GM18868 (cell line): ENCODE measurements at regions not wholly inside any gene's neighbourhood (a gene's known extent, or its start where the extent isn't known, plus 50 kb on each side); places are given as distances from the start of the nearest gene placed in this dataset.

ENCODE experiments used
- ATAC-seq: cut with Tn5 transposase; IDR thresholded peaks from one replicate; pipeline ENCODE4 v1.9.1; 2021; ENCODE audit warnings: mild to moderate bottlenecking, moderate library complexity; ENCODE audit not compliant: unreplicated experiment

DNA sequence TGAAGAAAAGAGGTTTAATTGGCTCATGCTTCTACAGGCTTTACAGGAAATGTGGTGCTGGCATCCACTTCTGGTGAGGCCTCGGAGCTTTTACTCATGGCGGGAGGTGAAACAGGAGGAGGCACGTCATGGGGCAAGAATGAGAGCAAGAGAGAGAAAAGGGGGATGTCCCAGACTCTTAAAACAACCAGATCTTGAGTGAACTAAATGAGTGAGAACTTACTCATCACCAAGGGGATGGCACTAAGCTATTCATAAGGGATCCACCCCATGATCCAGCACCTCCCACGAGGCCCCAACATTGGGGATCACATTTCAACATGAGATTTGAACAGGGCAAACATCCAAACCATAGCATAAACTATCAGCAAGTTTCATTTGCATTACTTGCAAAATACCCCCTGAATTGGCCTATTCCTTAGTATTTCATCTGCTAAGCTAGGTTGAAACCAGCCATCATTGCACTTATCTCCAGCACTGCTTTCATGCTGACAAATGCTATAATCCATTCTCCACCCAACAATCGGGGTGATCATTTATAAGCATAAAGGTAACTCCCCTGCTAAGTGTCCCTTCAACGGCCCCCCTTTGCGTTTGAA, 179.0 kb downstream of the NOC3L start:
- no peak for ATAC-seq

DNA sequence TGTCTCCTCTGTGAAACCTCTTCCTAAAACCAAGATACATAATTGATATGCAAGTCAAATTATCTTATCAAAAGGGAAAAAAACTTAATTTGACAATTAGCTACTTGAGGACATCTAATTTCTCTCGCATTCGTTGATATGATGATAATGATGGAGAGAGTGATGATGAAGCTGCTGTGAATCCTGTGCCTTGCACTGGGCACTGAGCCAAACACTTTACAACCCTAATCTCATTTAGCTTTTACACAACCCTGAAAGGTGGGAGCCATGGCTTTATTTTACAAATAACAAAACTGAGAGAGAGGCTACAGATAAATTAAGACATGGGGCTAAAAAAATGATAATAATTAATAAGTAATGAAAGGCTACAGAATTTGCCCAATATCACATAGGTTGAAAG, 176.0 kb downstream of the NOC3L start:
- ATAC-seq = no peak

DNA sequence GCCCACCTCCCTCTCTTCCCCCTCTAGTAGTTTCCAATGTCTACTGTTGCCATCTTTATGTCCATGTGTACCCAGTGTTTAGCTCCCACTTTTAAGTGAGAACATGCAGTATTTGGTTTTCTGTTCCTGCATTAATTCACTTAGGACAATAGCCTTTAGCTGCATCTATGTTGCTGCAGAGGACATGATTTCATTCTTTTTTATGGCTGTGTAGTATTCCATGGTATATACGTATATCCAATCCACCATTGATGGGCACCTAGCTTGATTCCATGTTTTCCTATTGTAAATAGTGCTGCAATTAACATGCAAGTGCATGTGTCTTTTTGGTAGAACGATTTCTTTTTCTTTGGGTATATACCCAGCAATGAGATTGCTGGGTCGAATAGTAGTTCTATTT, 170.4 kb downstream of the NOC3L start:
- no peak for ATAC-seq

DNA sequence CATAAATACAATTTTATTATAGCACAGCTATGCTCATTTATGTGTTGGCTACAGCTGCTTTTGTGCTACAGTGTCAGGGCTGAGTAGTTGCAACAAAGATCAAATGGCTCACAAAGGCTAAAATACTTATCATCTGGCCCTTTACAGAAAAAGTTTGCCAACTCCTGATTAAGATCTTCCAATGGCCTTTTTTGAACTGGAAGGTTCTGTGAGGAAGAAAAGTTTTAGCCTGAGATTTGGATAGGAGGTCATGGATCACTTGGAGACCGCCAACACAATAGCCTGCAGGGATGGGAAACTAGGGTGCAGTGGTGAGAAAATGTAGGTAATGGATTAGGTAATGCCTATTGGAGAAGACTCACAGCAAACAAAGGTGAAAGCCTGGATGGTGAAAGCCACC, 169.8 kb downstream of the NOC3L start:
- no peak for ATAC-seq

DNA sequence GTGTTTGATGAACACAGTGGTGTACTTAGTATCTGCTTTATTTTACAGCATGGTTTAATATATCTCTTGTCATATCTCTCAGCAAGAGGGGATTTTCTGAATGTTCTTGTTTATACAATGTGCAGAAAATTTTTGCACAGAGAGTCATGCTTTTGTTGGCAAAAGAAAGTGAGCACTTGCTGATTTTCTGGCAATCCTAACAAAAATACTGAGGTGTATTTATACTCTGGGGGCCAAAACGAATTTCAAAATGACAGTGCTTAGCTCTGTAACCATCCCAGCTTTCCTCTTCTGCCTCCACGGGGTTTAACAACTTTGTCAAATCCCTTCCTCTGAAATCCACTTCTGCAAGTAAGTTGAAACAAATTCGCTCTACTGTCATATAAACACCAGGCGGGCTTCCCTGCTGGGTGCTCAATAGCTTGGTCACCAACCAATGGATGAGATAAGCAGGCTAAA, 169.2 kb downstream of the NOC3L start:
- ATAC-seq = no peak

DNA sequence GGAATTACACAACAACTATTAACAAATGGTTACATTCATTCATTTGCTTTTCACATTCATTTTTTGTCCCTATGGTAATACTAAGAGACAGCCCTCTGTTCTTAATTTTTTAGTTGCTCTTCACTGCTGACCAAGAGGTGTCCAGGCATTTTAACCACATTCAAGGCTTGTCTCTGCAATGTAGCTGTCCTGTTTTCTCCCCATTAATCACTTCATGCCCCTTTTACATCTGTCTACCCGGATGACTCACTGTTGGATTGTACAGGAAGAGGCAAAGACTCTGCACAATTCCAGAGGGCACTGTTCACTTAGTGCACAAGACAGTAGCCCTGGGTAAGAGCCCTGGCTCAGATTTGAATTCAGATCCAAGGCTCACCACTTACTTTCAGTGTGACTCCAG, 168.5 kb downstream of the NOC3L start:
- ATAC-seq = no peak

DNA sequence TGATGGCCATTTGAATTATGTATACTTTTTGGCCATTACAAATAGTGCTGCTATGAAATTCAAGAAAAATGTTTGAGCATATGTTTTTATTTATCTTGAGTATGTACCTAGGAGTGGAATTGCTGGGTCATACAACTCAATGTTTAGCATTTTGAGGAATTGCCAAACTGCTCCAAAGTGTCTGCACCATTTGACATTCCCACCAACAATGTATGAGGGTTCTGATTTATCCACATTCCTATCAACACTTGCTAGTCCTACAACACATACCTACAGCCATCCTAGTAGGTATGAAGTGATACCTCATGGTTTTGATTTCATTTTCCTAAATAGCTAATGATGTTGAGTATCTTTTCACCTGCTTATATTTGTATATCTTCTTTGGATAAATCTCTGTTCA, 165.5 kb downstream of the NOC3L start:
- no peak for ATAC-seq

DNA sequence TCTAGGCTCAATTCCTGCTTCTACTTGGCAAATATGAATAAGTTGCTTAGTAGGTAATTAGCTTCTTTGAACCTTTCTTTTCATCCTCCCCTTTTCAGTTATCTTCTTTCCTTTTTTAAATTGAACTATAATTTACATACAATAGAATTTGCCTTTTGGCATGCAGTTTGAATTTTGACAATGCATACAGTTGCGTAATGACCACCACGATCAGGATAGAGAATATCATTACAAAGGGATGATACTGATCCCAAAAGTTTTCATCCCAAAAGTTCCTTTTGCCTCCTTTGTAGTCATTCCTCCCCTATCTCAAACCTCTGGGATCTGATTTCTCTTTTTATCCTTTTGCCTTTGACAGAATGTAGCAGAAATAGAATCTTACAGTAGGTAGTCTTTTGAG, 164.4 kb downstream of the NOC3L start:
- ATAC-seq = no peak

DNA sequence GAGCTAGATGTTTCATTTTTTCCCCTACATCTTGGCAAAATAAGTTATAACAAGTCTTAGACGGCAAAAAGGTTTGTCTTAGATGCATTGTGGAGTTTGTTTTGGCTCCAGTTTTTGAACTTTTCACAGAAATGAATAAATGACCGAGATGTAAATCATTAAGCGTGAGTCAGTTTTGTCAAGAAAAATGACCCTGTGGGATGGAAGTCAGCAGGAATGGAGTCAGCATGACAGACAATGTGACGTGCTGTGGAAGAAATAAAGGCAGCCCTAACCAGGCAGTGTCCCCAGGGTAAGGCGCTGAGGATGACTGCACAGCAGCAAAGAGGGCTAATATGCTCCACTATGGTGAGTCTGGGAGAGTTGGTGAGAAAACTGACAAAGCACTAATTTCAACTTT, 163.2 kb downstream of the NOC3L start:
- ATAC-seq = no peak

DNA sequence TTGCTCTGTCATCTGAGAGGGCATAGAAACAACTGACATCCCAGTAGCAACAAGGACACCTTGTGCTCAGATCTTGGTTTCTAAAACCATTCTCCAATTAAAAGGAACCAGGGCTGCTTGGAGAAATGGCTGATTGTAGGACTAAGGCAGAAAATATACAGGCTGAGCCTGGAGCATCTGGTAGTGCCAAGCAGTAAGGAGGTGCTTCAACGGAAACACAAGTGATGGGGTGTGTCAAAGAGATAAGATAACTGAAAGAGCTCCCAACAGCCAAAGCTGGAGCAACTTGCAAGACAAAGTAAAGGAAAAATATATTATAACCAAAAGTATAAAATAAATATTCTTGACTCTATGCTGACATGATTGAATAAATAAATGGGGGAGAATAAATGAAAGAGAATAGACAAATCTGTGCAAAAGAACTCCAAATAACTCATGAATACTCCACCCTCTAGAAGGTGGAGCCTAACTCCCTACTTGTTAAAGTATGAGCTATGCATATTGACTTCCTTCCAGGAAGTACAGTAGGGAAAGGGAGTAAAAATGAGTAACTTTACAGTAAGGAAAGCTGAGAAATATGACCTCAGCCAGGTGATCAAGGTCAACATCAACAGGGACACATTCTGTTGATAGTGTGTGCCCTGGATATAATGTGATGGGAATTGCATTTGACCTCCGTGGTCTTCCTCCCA, 162.4 kb downstream of the NOC3L start:
- ATAC-seq = no peak

DNA sequence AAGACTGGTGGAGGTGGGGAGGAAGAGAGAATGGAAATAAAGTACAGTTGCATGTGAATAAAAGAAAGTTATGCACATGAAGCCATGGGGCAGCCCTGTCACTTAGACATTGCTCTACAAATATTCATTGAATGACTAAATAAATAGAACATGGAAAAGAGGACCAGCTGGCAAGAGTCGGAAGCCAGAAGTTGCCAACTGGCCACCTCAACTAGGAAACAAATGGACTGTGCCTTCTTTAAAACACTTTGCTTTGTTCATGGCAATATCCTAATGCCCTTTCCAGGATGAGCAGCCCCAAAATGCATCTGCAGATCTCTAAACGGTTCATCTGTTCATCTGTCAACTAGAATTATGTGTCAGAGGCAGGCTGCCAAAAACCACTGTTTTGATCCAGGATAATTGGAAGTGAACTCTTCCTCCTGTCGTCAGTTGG, 157.3 kb downstream of the NOC3L start:
- ATAC-seq = no peak

DNA sequence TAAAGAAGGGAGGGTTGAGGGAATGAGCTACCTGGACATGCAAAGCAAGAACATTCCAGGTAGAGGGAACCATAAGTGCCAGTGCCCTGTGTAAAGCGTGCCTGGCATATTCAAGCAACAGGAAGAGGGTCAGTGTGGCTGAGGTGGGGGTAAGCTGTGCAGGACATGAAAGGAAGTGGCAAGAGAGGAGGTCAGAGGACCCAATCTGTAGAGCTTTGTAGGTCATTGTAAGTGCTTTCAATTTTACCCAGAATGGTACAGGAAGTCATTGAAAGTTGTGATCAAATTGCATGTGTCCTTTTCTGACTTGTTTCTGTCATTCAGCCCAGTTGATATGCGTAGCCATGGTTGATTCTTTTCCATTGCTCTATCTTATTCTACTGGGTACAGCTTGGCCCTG, 156.6 kb downstream of the NOC3L start:
- no peak for ATAC-seq

DNA sequence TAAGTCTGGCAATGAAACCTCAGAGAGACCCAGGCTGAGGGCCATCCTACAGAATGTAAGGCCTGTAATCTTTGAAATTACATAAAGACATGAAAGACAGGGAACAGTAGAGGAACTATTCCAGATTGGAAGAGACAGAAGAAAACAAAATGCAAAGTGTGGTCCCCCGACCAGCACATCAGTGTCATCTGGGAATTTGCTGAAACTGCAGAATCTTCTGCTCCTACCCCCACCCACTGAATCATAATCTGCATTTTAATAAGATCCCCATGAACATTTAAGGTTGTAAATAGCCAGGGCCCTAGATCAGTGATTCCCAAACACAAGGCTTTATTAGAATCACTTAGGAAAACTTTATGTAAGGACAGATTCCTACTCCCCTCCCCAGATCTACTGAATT, 154.4 kb downstream of the NOC3L start:
- ATAC-seq = no peak

DNA sequence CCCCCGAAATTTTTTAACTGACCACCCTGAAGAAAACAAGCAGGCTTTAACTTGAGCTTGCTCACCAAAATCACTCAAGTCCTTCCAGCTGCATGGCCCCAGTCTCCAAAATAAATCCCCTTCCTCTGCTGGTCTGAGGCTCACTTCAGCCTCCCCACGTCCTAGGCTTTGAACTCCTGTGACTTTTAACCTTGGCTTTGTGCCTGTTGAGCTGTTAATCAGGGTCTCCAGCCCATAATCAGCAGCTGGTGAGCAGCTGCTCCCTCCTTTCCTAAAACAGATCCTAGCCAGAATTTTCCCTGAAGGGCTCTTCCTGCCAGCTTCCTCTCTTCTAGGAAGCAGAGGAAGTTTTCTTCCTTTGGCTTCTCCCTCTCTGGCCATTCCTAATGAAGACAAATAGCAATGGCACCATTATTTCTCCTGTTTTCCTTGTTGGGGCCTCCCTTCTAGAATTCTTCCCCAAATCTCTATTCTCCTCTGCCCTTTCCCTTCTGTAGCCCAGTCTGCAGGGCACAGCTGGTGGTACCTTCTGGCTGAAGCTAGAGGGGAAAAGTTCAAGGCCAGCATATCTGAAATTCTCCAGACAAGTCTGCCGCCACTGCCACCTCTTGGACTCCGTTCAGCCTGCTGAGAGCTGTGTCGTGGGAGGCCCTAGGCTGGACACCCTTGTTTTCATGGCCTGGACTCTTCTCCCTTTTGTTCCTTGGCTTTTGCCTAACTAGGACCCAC, 152.1 kb downstream of the NOC3L start:
- no peak for ATAC-seq

DNA sequence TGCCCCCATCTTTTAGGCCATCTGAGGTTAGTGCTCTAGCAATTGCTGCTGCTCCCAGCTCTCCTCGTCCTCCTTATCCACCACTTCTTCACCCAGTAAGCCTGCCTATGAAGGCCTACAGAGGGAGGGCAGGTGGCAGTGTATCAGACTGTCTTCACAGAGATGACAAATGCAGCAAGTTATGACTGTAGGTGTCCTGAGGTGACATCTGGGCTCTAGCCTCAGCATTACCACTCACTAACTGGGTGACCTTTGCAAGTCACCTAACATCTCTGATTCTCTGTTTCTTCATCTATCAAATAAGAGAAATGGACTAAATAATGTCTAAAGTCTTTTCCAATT, 151.6 kb downstream of the NOC3L start:
- no peak for ATAC-seq

DNA sequence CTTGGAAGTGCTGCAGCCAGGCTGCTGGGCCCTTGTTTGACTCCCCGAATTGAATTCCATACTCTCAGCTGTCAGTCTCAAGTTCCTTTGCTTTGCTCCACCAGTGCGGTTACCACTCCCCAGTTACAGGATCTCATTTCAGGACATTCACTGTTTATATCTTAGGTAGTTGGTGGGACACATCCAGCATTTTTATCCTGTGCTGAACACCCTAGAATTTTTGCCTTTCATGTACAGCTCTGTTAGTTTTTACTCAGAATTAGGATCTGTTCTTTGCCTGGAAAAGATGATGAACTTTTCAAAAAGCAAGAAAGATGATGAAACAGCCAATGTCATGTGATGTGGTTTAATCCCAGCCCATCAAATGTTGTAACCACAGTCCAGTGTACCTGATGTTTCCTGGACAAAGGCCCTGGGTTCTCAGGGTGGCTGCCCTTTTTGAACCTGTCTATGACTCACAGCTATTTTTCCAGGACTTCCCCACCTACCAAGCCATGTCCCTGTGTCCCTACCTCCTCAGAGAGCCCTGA, 149.7 kb downstream of the NOC3L start:
- ATAC-seq = no peak

DNA sequence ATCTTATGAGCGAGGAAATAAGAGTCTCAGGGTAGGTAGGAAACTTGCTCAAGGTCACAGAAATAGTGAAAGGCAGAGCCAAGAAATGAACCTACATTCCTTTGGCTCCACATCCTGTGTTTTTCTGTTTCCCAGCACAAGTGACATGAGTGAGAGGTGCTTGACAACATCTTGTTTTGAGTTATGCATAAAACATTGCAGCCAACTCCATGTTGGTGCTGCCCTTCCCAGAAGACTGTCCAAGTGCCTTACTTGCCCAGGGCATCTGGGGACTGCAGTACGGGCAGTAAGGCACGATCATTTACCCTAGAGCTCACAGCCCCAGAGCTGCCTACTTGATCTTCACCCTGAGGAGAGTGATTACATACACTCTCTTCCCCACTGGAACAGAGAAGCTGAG, 148.8 kb downstream of the NOC3L start:
- ATAC-seq = no peak

DNA sequence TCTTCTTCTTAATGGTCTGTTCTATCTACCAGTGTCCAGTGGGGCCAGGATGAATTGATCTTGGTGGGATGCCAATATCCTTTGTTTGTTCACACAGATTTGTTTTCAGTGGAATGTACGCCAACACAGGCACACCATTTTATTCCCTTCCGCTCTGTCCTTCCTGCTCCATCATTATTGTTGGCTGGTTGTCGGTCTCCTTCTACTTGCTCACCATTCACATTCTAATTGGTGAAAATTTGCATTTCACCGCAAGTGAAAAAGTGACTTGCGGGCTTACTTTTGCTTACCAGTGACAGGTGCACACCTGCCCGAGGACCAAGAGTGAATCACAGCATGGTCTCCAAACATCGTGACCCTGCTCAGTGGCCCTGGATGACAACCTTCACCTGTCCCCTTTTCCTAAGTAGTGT, 148.3 kb downstream of the NOC3L start:
- no peak for ATAC-seq

DNA sequence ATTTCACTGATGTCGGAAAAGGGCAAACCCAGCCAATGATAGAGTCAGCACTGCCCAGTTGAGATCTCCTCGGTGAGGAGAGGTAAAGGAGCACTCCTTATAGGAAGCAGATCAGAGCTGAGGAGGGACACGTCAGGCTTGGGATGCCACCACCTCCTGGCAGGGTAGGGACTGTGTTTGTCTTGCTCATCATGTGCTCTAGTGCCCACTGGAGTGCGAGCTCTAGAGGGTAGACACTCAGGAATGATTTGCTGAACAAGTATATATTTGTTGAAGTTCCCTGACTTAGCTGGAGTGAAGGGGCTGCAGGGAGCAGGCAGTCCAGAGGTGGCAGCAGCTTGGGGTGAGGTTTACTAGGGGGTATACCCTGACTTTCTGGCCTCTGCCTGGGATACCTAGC, 146.5 kb downstream of the NOC3L start:
- ATAC-seq = no peak

DNA sequence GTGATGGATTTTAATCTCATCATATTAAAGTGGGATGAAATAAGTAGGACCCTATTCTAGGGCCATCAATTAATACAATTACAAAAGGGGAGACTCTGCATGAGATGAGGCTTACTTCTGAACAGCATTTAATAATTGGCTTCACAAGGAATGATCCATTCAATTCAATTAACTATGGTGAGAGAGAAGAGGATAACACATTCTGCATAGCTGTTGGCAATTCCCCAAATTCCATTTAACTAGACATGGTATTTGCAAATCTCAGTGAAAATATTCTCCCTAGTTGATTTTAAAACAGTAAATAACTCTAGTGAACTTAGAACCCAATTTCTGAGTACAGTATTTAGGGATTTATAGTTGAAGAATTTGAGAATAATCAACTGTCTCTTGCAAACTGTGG, 145.3 kb downstream of the NOC3L start:
- no peak for ATAC-seq

DNA sequence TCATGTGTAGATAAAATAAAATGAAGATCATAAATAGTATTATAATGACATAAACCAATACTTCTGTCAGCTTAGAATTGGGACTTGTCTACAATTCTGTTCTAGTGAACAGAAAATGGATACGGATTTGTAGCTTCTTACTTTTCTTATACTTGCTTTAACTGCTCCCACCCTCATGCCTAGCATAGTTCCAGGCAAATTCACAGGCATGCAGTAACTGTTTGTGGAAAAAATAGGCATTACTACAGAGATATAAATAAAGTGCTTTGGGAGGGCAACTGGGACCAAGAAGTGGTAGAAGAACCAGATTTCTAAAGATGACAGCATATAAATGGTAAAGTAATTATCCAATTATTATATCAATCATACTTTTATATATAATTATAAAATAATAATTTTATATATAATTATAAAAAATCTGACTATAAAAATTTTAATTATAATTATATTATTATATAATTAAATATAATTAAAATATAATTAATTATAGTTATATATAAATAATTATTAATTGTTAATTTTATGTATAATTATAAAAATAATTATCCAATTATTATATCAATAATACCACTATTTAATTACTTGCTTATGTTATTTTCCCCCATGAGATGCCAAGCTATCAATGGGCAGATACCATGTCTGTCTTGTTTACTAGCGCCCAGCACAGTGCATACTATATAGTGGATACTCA, 144.1 kb downstream of the NOC3L start:
- ATAC-seq = no peak

DNA sequence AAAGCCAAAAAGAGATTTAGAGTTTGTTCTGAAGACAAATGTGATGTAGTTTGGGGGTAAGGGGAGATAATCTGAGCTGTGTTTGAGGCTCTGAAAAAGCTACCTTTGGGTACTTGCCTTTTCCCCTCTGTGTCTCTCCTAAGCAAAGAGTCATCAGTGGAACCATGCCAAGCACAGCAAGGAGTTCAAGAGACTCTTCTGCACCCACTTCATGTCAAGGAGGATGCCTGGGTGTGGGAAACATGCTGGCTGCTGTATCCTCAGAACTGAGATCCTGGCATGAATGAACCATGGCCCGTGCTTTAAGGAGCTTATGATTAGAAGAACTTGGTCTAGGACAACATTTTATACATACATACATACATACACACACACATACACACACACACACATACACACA, 142.9 kb downstream of the NOC3L start:
- ATAC-seq = no peak
